ENCODE measurements at regions not wholly inside any gene's neighbourhood (a gene's known extent, or its start where the extent isn't known, plus 50 kb on each side); places are given as distances from the start of the nearest gene placed in this dataset.
A peak's percentile ranks its signal among the peaks of the same experiment; 100 is the strongest.

GRCh38 chr7:46461334-46461777 lies 540.3 kb upstream of the IGFBP3 start:
- ATAC-seq = no peak
- intact Hi-C loops (cut with DNase I) = no loop called here
- DNase-seq (ENCODE audit: missing footprints) = no peak

- intact Hi-C loops (cut with DNase I) = no loop called here
- DNase-seq (ENCODE audit: missing footprints) = no peak
- ATAC-seq = no peak
These were observed 538.9 kb upstream of the IGFBP3 start for GRCh38 chr7:46459942-46460341.

GRCh38 chr7:46454816-46455215 lies 533.7 kb upstream of the IGFBP3 start:
- DNase-seq (ENCODE audit: missing footprints) (no peak), ATAC-seq (peak; percentile 72)
- intact Hi-C loops (cut with DNase I) = no loop called here

GRCh38 chr7:46452561-46453135 lies 531.6 kb upstream of the IGFBP3 start:
- intact Hi-C loops (cut with DNase I) = no loop called here
- no peak for ATAC-seq
- no peak for DNase-seq (ENCODE audit: missing footprints)

- ATAC-seq = no peak
- intact Hi-C loops (cut with DNase I) = no loop called here
- DNase-seq (ENCODE audit: missing footprints) = no peak
These were observed 530.8 kb upstream of the IGFBP3 start for GRCh38 chr7:46451846-46452245.

- intact Hi-C loops (cut with DNase I) = no loop called here
- DNase-seq (ENCODE audit: missing footprints) = no peak
- no peak for ATAC-seq
These were observed 529.8 kb upstream of the IGFBP3 start for GRCh38 chr7:46450886-46451285.

GRCh38 chr7:46450425-46450824 lies 529.4 kb upstream of the IGFBP3 start:
- DNase-seq (ENCODE audit: missing footprints) = no peak
- intact Hi-C loops (cut with DNase I) = no loop called here

GRCh38 chr7:46449743-46450142 lies 528.7 kb upstream of the IGFBP3 start:
- ATAC-seq = no peak
- intact Hi-C loops (cut with DNase I) = no loop called here
- DNase-seq (ENCODE audit: missing footprints) = no peak

More at GRCh38 chr7:46450425-46450824, 529.4 kb upstream of the IGFBP3 start:
- ATAC-seq = no peak

GRCh38 chr7:46448478-46448877 lies 527.4 kb upstream of the IGFBP3 start:
- DNase-seq (ENCODE audit: missing footprints) (no peak), ATAC-seq (no peak)
- intact Hi-C loops (cut with DNase I) = no loop called here

- no peak for ATAC-seq
- intact Hi-C loops (cut with DNase I) = no loop called here
- DNase-seq (ENCODE audit: missing footprints) = no peak
These were observed 525.1 kb upstream of the IGFBP3 start for GRCh38 chr7:46446151-46446550.

GRCh38 chr7:46444256-46444655 lies 523.2 kb upstream of the IGFBP3 start:
- intact Hi-C loops (cut with DNase I) = no loop called here
- DNase-seq (ENCODE audit: missing footprints) (no peak), ATAC-seq (no peak)

GRCh38 chr7:46440186-46440585 lies 519.1 kb upstream of the IGFBP3 start:
- no peak for DNase-seq (ENCODE audit: missing footprints)
- intact Hi-C loops (cut with DNase I) = no loop called here
- ATAC-seq = no peak

GRCh38 chr7:46432708-46433107 lies 511.6 kb upstream of the IGFBP3 start:
- ATAC-seq (no peak), DNase-seq (ENCODE audit: missing footprints) (no peak)
- intact Hi-C loops (cut with DNase I) = no loop called here

GRCh38 chr7:46428295-46428694 lies 507.2 kb upstream of the IGFBP3 start:
- DNase-seq (ENCODE audit: missing footprints) (no peak), ATAC-seq (no peak)
- intact Hi-C loops (cut with DNase I) = no loop called here

- ATAC-seq (no peak), DNase-seq (ENCODE audit: missing footprints) (no peak)
- intact Hi-C loops (cut with DNase I) = no loop called here
These were observed 503.9 kb upstream of the IGFBP3 start for GRCh38 chr7:46424934-46425333.

- no peak for DNase-seq (ENCODE audit: missing footprints)
- no peak for ATAC-seq
- intact Hi-C loops (cut with DNase I) = no loop called here
These were observed 500.6 kb upstream of the IGFBP3 start for GRCh38 chr7:46421441-46422230.

GRCh38 chr7:46414946-46415345 lies 493.9 kb upstream of the IGFBP3 start:
- DNase-seq (ENCODE audit: missing footprints) = no peak

GRCh38 chr7:46411236-46411635 lies 490.2 kb upstream of the IGFBP3 start:
- DNase-seq (ENCODE audit: missing footprints) = no peak
- no peak for ATAC-seq
- intact Hi-C loops (cut with DNase I) = no loop called here

More at GRCh38 chr7:46414946-46415345, 493.9 kb upstream of the IGFBP3 start:
- no peak for ATAC-seq
- intact Hi-C loops (cut with DNase I) = no loop called here

GRCh38 chr7:46407125-46407524 lies 486.1 kb upstream of the IGFBP3 start:
- DNase-seq (ENCODE audit: missing footprints) = no peak
- intact Hi-C loops (cut with DNase I) = no loop called here
- no peak for ATAC-seq

GRCh38 chr7:46397591-46397990 lies 476.5 kb upstream of the IGFBP3 start:
- DNase-seq (ENCODE audit: missing footprints) = no peak
- no peak for ATAC-seq
- intact Hi-C loops (cut with DNase I) = no loop called here

- intact Hi-C loops (cut with DNase I) = no loop called here
- DNase-seq (ENCODE audit: missing footprints) (no peak), ATAC-seq (no peak)
These were observed 475.4 kb upstream of the IGFBP3 start for GRCh38 chr7:46396481-46396880.
